ENCODE measurements at regions not wholly inside any gene's neighbourhood (a gene's known extent, or its start where the extent isn't known, plus 50 kb on each side); places are given as distances from the start of the nearest gene placed in this dataset.
"Not testable (repeated sequence)": the region's sequence is repeated elsewhere in the genome, so short reads cannot be mapped to it uniquely, and the experiment has no call there.

GRCh38 chr14:45946251-45946650, 693.2 kb upstream of the MIS18BP1 start:
- intact Hi-C loops (cut with DNase I), result no loop called here

GRCh38 chr14:45940318-45940717, 687.3 kb upstream of the MIS18BP1 start:
- Histone ChIP-seq H3K27ac (no peak overlapping the region), H3K4me3 (no peak overlapping the region), H3K36me3 (no peaks in the 10 kb centered on the region), H3K27me3 (no peaks in the 10 kb centered on the region), H3K4me1 (no peaks in the 10 kb centered on the region), H3K9me3 (no peaks in the 10 kb centered on the region)
- intact Hi-C loops (cut with DNase I), result no loop called here
- no peak for TF ChIP-seq CTCF (IDR thresholded peaks at IDR 0.05)
- DNase-seq (ENCODE audit: low spot score in 2 of 2), result no peak

More at GRCh38 chr14:45946251-45946650, 693.2 kb upstream of the MIS18BP1 start:
- H3K4me1 ChIP-seq, result no peaks in the 10 kb centered on the region
- no peak for DNase-seq (ENCODE audit: low spot score in 2 of 2)
- no peak overlapping the region for H3K4me3 ChIP-seq
- no peaks in the 10 kb centered on the region for H3K27me3 ChIP-seq
- no peak overlapping the region for H3K27ac ChIP-seq
- no peaks in the 10 kb centered on the region for H3K36me3 ChIP-seq
- TF ChIP-seq CTCF (IDR thresholded peaks at IDR 0.05), result no peak
- no peaks in the 10 kb centered on the region for H3K9me3 ChIP-seq

GRCh38 chr14:45939572-45939971, 686.6 kb upstream of the MIS18BP1 start:
- Histone ChIP-seq H3K4me3 (no peak overlapping the region), H3K9me3 (no peaks in the 10 kb centered on the region), H3K27ac (no peak overlapping the region), H3K36me3 (no peaks in the 10 kb centered on the region), H3K27me3 (no peaks in the 10 kb centered on the region), H3K4me1 (no peaks in the 10 kb centered on the region)
- intact Hi-C loops (cut with DNase I), result no loop called here
- TF ChIP-seq CTCF (IDR thresholded peaks at IDR 0.05), result no peak
- no peak for DNase-seq (ENCODE audit: low spot score in 2 of 2)

- H3K4me3 ChIP-seq; H3K9me3 ChIP-seq; DNase-seq (ENCODE audit: low spot score in 2 of 2); H3K4me1 ChIP-seq; intact Hi-C loops (cut with DNase I); H3K36me3 ChIP-seq; H3K27me3 ChIP-seq; H3K27ac ChIP-seq: not testable (repeated sequence)
Measured at GRCh38 chr14:45919995-45920394, 667.0 kb upstream of the MIS18BP1 start.

- Histone ChIP-seq H3K9me3 (peaks cover 2 to 3% of the 10 kb centered on the region in 2 donors), H3K36me3 (no peaks in the 10 kb centered on the region), H3K4me1 (no peaks in the 10 kb centered on the region), H3K4me3 (no peak overlapping the region), H3K27ac (no peak overlapping the region), H3K27me3 (no peaks in the 10 kb centered on the region)
- no peak for DNase-seq (ENCODE audit: low spot score in 2 of 2)
- no peak for TF ChIP-seq CTCF (IDR thresholded peaks at IDR 0.05)
- intact Hi-C loops (cut with DNase I), result no loop called here
Measured at GRCh38 chr14:45916340-45916953, 663.4 kb upstream of the MIS18BP1 start.

- no peak for TF ChIP-seq CTCF (IDR thresholded peaks at IDR 0.05)
- Histone ChIP-seq H3K4me3 (no peak overlapping the region), H3K27me3 (no peaks in the 10 kb centered on the region), H3K27ac (no peak overlapping the region), H3K4me1 (no peaks in the 10 kb centered on the region), H3K36me3 (no peaks in the 10 kb centered on the region), H3K9me3 (no peaks in the 10 kb centered on the region)
- DNase-seq (ENCODE audit: low spot score in 2 of 2), result no peak
- intact Hi-C loops (cut with DNase I), result no loop called here
Measured at GRCh38 chr14:45907782-45908181, 654.8 kb upstream of the MIS18BP1 start.
